ENCODE measurements at regions not wholly inside any gene's neighbourhood (a gene's known extent, or its start where the extent isn't known, plus 50 kb on each side); places are given as distances from the start of the nearest gene placed in this dataset.

DNA sequence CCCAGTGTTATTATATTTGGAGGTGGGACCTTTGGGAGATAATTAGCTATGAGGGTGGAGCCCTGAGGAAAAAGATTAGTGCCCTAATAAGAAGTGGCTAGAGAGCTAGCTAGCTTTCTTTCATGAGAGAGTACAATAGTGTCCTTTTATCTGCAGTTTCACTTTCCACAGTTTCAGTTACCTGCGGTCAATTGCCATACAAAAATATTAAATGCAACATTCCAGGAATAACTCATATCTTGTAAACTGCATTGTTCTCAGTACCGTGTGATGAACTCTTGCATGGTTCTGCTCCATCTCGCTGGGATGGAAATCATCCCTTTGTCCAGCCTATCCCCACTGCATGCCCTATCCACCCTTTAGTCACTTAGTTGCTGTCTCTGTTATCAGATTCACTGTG is 201.6 kb downstream of the RWDD3 start:
- no peak for DNase-seq

GRCh38 chr1:95437011-95437410 is 203.0 kb downstream of the RWDD3 start:
- no peak for DNase-seq

DNA sequence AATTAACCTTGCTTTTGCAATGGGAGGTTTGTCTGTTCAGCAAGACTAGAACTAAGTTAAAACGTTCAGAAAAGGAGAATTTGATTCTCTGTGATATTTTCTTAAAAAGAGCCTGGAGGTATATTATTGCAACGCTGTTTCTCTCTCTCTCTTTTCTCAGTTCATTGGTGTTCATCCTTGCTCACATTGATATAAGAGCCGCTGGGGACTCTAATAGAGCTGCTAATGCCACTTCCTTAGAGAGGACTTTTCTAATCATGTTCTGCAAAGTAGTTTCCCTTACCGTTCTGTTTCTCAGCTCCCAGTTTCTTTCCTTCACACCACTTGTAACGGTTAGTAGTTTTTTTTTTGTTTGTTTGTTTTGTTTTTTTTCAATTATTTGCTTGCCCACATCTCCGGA is 203.8 kb downstream of the RWDD3 start:
- no peak for DNase-seq

DNA sequence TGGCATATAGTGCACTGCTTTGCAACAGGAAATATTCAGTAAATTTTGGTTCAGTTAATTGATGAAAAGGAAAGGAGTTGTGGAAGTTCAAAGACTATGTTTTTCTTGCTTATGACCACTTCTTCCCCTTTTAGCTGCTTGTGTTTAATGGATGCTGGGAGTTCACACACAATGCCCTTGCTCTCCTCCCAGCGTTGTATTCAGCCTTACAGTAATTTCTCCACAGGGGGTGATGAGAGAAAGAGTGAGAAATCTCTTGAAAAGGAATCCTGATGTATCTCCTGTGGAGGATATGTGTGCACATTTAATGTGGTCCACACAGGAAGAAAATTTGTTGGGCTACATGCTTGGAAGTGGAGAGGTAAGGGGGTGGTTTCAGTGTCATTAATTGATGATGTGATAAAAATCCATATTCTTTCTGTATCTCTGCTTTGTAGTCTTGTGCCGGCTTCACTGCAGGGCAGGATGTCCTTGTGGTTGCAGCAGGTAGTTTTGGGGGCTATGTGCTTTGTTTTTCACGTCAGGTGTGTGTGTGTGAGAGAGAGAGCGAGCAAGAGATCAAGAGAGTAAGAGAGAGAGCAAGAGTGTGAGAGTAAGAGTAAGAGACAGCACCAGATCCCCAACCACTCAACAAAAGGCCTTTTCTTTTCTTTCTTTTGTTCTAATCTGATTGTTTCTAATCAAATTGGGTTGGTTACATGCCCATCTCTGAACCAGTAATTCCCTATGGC is 204.4 kb downstream of the RWDD3 start:
- no peak for DNase-seq

- DNase-seq: no peak
Measured at GRCh38 chr1:95440511-95440910, 206.5 kb downstream of the RWDD3 start.

GRCh38 chr1:95449516-95449915 is 215.5 kb downstream of the RWDD3 start:
- no peak for DNase-seq

GRCh38 chr1:95451054-95451453 is 217.0 kb downstream of the RWDD3 start:
- DNase-seq: no peak

- DNase-seq: no peak
Measured at GRCh38 chr1:95451904-95452303, 217.9 kb downstream of the RWDD3 start.

DNA sequence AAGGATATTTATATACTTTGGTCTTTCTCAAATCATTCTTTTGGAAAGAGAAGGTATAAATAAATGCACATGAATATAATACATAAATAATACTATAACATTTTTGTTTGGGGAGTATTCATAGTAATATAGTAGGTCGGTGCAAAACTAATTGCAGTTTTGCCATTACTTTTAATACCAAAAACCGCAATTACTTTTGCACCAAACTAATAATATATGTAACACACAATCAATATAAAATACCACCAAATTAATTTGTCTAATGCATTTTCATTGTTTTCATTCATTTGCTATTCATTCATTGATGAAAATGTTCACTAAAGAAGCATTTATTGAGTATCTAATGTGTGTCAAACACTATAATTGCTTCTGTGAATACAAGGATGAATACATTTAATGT is 219.0 kb downstream of the RWDD3 start:
- no peak for DNase-seq

DNA sequence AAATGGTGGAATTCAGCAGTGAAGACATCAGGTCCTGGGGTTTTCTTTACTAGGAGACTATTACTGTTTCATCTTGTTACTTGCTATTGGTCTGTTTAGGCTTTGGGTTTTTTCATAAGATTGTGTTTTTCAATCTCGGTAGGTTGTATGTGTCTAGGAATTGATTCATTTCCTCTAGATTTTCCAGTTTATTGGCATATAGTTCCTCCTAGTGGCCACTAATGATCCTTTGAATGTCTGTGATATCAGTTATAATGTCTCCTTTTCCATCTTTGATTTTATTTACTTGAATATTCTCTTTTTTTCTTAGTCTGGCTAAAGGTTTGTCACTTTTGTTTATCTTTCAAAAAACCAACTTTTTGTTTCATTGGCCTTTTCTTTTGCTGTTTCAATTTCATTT is 233.0 kb downstream of the RWDD3 start:
- no peak for DNase-seq

DNA sequence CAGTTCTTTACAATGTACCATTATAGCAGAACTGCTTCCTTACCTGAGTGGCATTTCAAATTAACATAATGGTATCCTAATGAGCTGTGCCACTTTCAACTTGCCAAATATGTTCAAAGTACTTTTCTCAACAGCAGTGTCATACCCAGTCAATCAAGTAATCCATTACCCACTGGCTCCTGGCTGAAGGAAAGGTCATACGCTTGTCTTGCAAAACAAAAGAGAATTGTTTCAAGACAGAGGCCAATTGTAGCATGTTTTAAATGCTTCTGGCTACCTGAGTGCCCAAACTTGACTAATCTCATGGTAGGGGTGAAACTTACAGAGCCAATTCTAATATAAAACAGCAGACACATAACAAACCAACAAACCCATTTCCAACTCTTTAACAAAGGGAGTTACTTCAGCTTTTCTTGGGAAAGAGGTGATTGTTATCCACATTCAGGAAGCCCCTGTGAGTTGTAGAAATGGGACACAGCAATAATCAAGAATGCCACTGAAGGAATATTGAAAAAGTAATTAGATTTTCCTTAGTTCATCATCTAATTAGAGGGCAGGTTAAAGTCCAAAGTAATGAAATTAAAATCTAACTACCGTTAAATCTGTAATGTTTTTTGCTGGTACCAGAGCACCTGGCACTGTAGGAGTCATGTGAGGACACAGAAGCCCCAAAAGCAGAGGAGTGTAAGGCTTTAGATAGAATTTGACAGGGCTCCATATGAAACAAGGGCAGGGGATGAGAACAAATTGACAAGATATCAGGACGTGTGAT is 241.9 kb downstream of the RWDD3 start:
- DNase-seq: no peak

DNA sequence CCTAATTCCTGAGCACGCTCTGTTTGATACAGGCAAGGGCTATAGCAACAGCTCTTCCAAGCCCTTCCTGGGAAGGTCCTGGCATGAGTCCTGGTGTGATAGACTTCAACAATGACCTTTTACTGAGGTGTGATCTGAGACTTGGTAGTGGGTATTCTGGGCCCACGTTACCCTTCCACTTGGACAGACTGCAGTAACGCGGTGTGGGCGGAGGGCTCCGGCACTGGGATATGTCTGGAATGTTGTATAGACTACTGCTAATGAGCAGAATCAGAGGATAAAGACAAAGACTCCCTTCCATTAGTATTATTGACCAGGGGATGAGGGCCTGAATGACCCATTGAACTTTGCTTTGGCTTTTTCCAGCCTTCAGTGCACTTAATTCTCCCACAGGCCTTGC is 262.3 kb downstream of the RWDD3 start:
- DNase-seq: no peak

GRCh38 chr1:95496773-95497172 is 262.8 kb downstream of the RWDD3 start:
- no peak for DNase-seq

- DNase-seq: no peak
Measured at GRCh38 chr1:95497566-95497965, 263.6 kb downstream of the RWDD3 start.

DNA sequence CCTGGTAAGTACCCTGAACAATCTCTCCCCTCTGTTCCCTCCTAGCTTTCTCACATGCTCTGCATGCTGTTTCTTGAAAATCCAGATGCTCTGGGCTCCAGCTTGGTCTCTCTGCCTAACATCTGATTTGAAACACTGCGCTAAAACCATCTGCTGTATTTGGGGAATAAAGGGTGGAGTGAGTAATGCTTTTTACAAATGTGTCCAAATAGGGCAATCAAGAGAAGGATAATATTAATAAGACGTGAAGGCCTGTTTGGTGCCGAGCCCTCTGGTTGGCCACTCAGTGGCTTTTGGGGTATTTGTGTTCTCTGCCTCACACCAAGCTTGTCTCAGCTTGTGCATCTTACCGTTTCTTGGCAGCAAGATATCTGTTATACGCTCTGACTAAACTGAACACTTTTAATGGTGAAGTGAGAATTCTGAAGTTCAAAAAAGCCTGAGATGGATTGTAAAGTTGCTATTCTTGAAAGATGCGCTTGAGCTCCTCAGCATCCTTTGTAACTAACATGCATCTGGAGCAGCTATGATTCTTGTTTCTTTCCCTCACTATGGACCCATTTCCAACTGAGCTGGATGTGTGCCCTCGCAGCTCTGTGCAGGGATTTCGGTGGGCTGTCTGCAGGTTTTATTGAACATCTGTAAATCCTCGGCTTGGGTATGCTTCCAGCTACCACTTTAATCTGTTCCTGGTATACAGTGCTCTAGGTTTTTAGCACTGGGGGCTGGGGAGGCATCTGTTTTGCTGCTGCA is 269.4 kb downstream of the RWDD3 start:
- DNase-seq: no peak

- no peak for DNase-seq
Measured at GRCh38 chr1:95504321-95504720, 270.3 kb downstream of the RWDD3 start.

DNA sequence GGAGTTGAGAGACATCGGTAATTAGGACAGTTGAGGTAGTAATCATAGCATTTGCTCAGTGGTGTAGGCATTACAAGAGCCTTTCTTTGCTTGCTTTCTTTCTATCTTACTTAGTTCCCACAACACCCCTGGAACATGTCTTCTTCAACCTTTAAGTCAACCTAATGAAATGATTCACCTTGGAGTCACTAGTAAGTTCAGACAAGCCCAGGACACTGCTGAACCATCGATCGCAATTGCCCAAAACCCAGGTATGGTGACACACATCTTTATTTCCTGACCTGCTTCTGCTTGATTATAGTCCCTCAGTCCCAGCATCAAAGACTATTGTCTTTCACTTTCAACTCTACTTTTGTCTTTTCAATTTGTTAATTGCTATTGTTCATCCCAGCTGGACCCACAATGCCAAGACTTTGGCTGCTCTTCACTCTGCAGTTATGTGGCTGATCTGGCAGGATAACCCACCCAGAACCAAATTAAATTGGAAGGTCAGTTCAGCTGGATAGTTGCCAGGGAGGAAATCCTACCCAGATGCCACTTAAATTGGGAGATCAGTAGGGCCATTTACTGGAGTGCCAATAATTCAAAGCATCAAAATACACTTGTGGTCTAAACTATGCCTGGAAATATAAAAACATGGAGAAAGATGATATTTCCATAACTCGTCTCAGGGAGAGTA is 272.9 kb downstream of the RWDD3 start:
- no peak for DNase-seq

DNA sequence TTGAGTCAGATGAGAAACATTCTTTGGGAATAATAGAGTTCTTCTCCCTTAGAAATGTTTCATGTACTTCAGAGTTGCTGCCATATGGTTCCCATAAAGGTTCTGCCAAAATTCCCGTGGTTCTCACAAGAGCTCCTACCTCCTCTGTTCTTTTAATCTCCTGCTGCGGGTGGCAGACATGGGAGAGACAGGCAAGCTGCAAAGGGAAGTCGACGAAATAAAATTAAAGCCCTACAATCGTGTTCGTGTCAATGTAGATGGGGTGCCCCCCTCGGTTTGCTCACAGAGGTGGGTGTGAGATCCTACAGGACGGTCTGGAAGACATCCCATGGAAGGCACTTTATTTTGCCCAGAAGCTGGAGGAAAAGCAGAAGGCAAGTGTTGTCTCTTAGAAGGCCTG is 276.0 kb downstream of the RWDD3 start:
- DNase-seq: no peak

DNA sequence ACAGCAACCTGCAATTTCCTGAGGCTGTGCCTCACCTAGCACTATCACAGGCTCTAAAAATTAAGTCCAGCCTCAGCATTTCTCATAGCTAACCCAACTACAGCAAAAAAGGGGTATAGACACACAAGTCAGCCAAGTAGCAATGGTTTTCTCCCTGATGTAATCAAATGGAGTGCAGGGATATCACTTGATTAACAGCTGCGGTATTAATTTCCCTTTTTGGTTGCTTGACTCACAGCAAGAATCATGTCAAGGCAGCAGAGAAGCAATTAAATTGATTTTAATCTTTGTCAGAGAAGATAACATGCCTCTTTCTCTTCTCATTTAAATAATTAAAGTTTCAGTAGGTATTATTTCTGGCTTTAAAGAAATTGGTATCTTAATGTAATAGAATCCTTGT is 278.9 kb downstream of the RWDD3 start:
- DNase-seq: no peak

- DNase-seq: no peak
Measured at GRCh38 chr1:95517506-95517905, 283.5 kb downstream of the RWDD3 start.

DNA sequence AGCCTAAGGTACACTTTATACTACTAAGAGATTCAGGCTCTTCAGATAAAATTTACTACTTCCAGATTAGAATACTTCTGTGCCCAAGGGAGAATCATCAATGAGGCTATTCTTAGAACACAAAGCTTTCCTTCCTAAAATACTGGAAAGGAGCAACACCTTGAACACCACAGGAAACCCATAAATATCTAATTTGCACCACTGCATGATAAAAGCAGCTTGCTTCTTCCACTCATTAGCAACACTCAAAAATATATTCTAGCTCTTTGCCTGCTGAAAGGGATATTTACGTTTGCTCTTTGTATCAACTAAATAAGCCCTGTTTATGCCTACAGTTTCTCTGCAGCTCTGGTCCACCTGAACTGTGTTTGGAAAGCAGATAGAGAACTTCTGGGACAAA is 284.3 kb downstream of the RWDD3 start:
- DNase-seq: no peak

- no peak for DNase-seq
Measured at GRCh38 chr1:95520390-95520789, 286.4 kb downstream of the RWDD3 start.

DNA sequence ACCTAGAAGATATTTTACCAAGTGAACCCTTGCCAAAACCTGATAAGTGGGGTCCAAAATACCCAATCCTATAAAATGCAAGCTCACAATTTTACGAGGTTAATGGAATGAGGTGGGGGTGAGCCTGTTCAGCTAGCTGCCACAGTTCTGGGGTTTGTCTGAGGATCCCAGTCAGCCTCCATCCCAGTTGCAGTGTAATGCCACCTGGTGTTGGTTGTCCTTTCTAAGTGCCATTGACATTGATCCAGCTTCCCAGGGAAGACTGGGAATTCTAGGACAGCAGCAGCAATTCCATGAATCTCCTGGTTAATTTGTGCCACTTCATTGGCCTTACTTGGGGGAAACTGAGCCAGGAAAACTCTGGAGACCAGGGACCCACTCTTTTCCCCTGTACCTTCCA is 298.3 kb downstream of the RWDD3 start:
- no peak for DNase-seq
